ENCODE measurements at regions not wholly inside any gene's neighbourhood (a gene's known extent, or its start where the extent isn't known, plus 50 kb on each side); places are given as distances from the start of the nearest gene placed in this dataset.

GRCh38 chr9:31071606-31072286 lies 1312.7 kb upstream of the ACO1 start:
- no peak overlapping the region for H3K27ac ChIP-seq (ENCODE audit: low read length)
- TF ChIP-seq EZH2 (optimal IDR thresholded peaks at IDR 0.05; ENCODE audit: low read depth, low read length): no peak
- no peak for TF ChIP-seq EZH2phosphoT487 (IDR thresholded peaks at IDR 0.05; ENCODE audit: low read length)
- no peak for TF ChIP-seq CTCF (IDR thresholded peaks at IDR 0.05; ENCODE audit: low read length)
- H3K9me2 ChIP-seq (replicated peaks; ENCODE audit: insufficient read depth, low read length): no peaks in the 10 kb centered on the region; the same call in 1 of the 2 replicates
- H3K27me3 ChIP-seq (replicated peaks; ENCODE audit: insufficient read depth, low read length): no peaks in the 10 kb centered on the region
- H3K4me3 ChIP-seq (ENCODE audit: low read length): no peak overlapping the region
- no peaks in the 10 kb centered on the region for H3K36me3 ChIP-seq (replicated peaks; ENCODE audit: insufficient read depth, low read length)
- DNase-seq: no peak
- no peaks in the 10 kb centered on the region for H3K4me1 ChIP-seq (ENCODE audit: low read length)
- H3K4me2 ChIP-seq (ENCODE audit: low read depth, low read length): no peak overlapping the region
- H3F3A ChIP-seq (ENCODE audit: insufficient read depth, low read length): no peaks in the 10 kb centered on the region
- H3K9me3 ChIP-seq (replicated peaks; ENCODE audit: insufficient read depth, low read length): no peaks in the 10 kb centered on the region
- no peak overlapping the region for H2AFZ ChIP-seq (ENCODE audit: low read length)
- no peaks in the 10 kb centered on the region for H4K20me1 ChIP-seq (ENCODE audit: insufficient read depth, low read length)
- H3K79me2 ChIP-seq (ENCODE audit: low read length): no peaks in the 10 kb centered on the region
- H3K9ac ChIP-seq (ENCODE audit: low read length): no peak overlapping the region

GRCh38 chr9:31078175-31078574 lies 1306.3 kb upstream of the ACO1 start:
- Histone ChIP-seq H3K4me1 (ENCODE audit: low read length) (no peaks in the 10 kb centered on the region), H4K20me1 (ENCODE audit: insufficient read depth, low read length) (no peaks in the 10 kb centered on the region), H3F3A (ENCODE audit: insufficient read depth, low read length) (no peaks in the 10 kb centered on the region), H3K9ac (ENCODE audit: low read length) (no peak overlapping the region), H3K4me3 (ENCODE audit: low read length) (no peak overlapping the region), H3K9me3 (replicated peaks; ENCODE audit: insufficient read depth, low read length) (no peaks in the 10 kb centered on the region), H3K27ac (ENCODE audit: low read length) (no peak overlapping the region), H2AFZ (ENCODE audit: low read length) (no peak overlapping the region), H3K27me3 (replicated peaks; ENCODE audit: insufficient read depth, low read length) (no peaks in the 10 kb centered on the region), H3K9me2 (replicated peaks; ENCODE audit: insufficient read depth, low read length) (no peaks in the 10 kb centered on the region; the same call in 1 of the 2 replicates), H3K36me3 (replicated peaks; ENCODE audit: insufficient read depth, low read length) (no peaks in the 10 kb centered on the region), H3K79me2 (ENCODE audit: low read length) (no peaks in the 10 kb centered on the region), H3K4me2 (ENCODE audit: low read depth, low read length) (no peak overlapping the region)
- TF ChIP-seq EZH2 (optimal IDR thresholded peaks at IDR 0.05; ENCODE audit: low read depth, low read length) (no peak), CTCF (IDR thresholded peaks at IDR 0.05; ENCODE audit: low read length) (no peak), EZH2phosphoT487 (IDR thresholded peaks at IDR 0.05; ENCODE audit: low read length) (no peak)
- DNase-seq: no peak

GRCh38 chr9:31084350-31084749 lies 1300.1 kb upstream of the ACO1 start:
- TF ChIP-seq EZH2 (optimal IDR thresholded peaks at IDR 0.05; ENCODE audit: low read depth, low read length): no peak
- no peak for TF ChIP-seq CTCF (IDR thresholded peaks at IDR 0.05; ENCODE audit: low read length)
- TF ChIP-seq EZH2phosphoT487 (IDR thresholded peaks at IDR 0.05; ENCODE audit: low read length): no peak
- no peak for DNase-seq
- no peaks in the 10 kb centered on the region for H3K4me1 ChIP-seq (ENCODE audit: low read length)
- H4K20me1 ChIP-seq (ENCODE audit: insufficient read depth, low read length): no peaks in the 10 kb centered on the region
- H3K27me3 ChIP-seq (replicated peaks; ENCODE audit: insufficient read depth, low read length): no peaks in the 10 kb centered on the region
- no peaks in the 10 kb centered on the region for H3K9me2 ChIP-seq (replicated peaks; ENCODE audit: insufficient read depth, low read length)
- H2AFZ ChIP-seq (ENCODE audit: low read length): no peak overlapping the region
- H3K9me3 ChIP-seq (replicated peaks; ENCODE audit: insufficient read depth, low read length): no peaks in the 10 kb centered on the region
- no peaks in the 10 kb centered on the region for H3F3A ChIP-seq (ENCODE audit: insufficient read depth, low read length)
- H3K79me2 ChIP-seq (ENCODE audit: low read length): no peaks in the 10 kb centered on the region
- no peak overlapping the region for H3K4me2 ChIP-seq (ENCODE audit: low read depth, low read length)
- H3K9ac ChIP-seq (ENCODE audit: low read length): no peak overlapping the region
- no peaks in the 10 kb centered on the region for H3K36me3 ChIP-seq (replicated peaks; ENCODE audit: insufficient read depth, low read length)
- H3K4me3 ChIP-seq (ENCODE audit: low read length): no peak overlapping the region
- H3K27ac ChIP-seq (ENCODE audit: low read length): no peak overlapping the region
